GM19035 (cell line): ENCODE measurements at regions not wholly inside any gene's neighbourhood (a gene's known extent, or its start where the extent isn't known, plus 50 kb on each side); places are given as distances from the start of the nearest gene placed in this dataset.

Experiments used
- ATAC-seq: cut with Tn5 transposase; IDR thresholded peaks from one replicate; pipeline ENCODE4 v1.9.1; 2021; ENCODE audit not compliant: unreplicated experiment

DNA sequence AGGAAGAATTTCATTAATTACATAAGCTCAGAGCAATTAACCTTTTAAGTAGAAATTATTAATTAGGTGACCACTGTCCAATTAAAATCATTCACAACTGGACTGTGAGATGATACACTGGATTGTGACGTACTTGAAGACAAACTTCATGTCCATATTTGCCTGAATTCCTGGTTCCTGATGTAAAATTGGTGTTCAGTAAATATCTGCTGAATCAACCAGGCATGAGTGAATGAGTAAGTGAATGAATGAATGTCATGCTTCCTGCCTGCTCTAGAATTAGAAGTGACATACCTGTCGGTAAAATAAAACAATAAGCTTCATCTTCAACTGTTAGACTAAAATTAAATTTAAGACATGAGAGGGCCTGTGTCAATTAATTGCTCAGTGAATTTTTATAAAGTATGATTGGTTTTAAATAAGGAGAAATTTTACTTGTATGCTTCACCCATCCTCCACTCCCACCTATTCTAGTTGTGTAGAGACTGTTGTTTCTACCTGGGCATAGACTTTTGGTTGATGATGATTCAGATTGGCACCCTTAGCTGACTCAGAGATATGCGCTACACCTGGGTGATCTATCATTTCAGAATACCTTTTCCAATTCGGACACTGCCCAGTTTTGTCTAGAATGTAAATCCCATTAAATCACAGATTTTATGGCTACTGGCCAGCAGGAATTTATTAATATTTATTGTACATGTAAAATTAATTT, 56.9 kb upstream of the PTGS2 start:
- ATAC-seq = no peak

DNA sequence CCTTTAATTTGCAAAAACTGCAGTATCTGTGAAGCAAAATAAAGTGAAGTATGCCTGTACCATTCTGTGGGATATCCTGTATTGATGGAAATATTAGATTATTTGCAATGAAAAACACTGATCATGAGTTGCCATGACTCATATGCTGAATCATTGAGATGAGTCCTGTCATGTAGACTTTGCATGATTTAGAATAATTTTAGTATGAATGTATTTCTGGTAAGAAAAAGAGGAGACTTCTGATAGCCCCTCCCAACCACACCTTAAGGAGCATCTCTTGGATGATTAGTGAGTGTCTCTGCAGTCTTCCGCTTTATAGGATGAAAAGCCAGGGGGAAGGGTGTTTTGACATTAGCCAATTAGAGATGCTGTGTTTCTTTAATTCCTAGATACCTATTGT, 55.2 kb upstream of the PTGS2 start:
- ATAC-seq = no peak

DNA sequence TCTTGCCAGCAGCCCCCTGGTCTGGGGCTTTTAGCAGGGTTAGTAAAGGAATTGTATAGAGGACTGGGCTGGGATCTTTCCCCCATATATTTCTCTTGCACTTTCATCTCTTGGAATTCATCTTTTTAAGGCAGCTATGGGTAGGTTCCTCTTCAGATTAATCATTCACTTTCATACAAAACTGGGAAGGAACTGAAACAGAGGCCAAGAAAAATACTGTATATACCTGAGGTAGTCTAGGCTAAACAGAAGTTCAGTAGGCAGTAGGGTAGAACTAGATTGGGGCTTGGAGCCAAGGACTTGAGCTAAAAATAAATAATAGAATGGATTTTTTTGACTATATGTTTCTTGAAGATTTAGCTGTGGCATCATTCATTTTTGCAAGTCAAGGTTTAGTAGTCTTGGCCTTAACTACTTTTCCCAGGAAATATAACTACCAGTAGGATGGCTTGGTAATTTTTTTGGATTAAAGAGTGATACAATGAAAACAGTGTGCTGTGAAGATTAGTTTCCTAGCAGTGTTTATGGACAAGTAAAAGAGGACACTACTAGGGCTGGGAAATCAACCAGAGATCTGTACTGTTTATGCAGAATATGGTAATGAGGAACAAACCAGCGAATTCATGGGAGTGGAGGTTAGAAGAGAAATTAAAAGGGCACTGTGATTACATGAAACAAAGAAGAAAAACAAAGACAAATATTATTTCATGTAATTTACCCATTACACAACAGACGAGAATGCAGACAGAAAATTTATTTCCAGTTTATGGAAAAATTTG, 50.9 kb upstream of the PTGS2 start:
- no peak for ATAC-seq
